Esophagus muscularis mucosa (tissue), 4 donors: ENCODE measurements at regions not wholly inside any gene's neighbourhood (a gene's known extent, or its start where the extent isn't known, plus 50 kb on each side); places are given as distances from the start of the nearest gene placed in this dataset.

Experiments used
- EP300 ChIP-seq: sonication (generic); formaldehyde crosslinking; IDR thresholded peaks from one replicate; pipeline ENCODE4 v1.6.1; 2017; ENCODE audit warnings: antibody characterized with exemption
- POLR2A ChIP-seq: fragments of 450-650 bp; IDR thresholded peaks from one replicate; pipeline ENCODE4 v1.6.1; 2017; ENCODE audit warnings: antibody characterized with exemption, moderate library complexity, mild to moderate bottlenecking, low read depth
- TF ChIP-seq, protein P1 (sequence below), 3 experiments: fragments of 200-600 bp in 2 of 3; fragments of 450-650 bp in 1 of 3; sonication (generic) in 2 of 3; IDR thresholded peaks; one replicate each; pipeline ENCODE4 v1.5.1; 2017 to 2019; ENCODE audit warnings: antibody characterized with exemption in 3 of 3, mild to moderate bottlenecking in 2 of 3, moderate library complexity in 1 of 3

DNA sequence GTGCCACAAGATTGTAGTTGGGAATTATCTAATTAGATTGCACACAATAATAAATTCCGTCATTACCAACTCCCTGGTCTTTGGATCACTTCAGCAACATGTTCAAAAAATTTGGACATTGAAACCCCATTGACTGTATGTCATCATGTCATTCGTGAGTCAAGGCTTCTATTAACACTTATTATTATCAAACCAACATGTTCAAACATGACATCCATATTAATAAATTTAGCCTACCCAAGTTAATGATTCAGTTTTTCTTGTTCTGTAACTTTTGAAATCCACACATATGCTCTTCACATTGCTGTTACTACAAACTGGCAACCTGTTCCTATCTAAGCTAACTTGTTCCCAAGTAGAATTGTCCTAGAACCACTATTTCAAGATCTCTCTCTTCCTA lies 1142.7 kb upstream of the SLC39A10 start:
- TF ChIP-seq, protein P1, sequence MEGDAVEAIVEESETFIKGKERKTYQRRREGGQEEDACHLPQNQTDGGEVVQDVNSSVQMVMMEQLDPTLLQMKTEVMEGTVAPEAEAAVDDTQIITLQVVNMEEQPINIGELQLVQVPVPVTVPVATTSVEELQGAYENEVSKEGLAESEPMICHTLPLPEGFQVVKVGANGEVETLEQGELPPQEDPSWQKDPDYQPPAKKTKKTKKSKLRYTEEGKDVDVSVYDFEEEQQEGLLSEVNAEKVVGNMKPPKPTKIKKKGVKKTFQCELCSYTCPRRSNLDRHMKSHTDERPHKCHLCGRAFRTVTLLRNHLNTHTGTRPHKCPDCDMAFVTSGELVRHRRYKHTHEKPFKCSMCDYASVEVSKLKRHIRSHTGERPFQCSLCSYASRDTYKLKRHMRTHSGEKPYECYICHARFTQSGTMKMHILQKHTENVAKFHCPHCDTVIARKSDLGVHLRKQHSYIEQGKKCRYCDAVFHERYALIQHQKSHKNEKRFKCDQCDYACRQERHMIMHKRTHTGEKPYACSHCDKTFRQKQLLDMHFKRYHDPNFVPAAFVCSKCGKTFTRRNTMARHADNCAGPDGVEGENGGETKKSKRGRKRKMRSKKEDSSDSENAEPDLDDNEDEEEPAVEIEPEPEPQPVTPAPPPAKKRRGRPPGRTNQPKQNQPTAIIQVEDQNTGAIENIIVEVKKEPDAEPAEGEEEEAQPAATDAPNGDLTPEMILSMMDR (IDR thresholded peaks at IDR 0.05): no peak
- TF ChIP-seq EP300 (no peak), POLR2A (no peak)
